IMR-90 (cell line): ENCODE measurements at regions not wholly inside any gene's neighbourhood (a gene's known extent, or its start where the extent isn't known, plus 50 kb on each side); places are given as distances from the start of the nearest gene placed in this dataset.

Source experiments
- ATAC-seq: fragments of 200-7000 bp; cut with Tn5 transposase; 2 replicates; pipeline ENCODE4 v1.9.1; 2020; ENCODE audit warnings: low read depth, mild to moderate bottlenecking, moderate library complexity
- BruUV-seq: library from RNA; stranded (reverse); fragments of 400-500 nt; replicated peaks from 2 replicates; lab custom pipeline; 2021; lab: Mats Ljungman, UMichigan
- CTCF ChIA-PET: fragments of 300-600 bp; formaldehyde crosslinking; extraction: SDS; loops from one replicate; lab custom pipeline; 2021; ENCODE audit warnings: antibody characterized with exemption; lab: Yijun Ruan, JAX
- POLR2A ChIA-PET: fragments of 300-600 bp; sonication (Branson Sonifier 250); formaldehyde crosslinking; loops from one replicate; lab custom pipeline; 2022; ENCODE audit warnings: antibody characterized with exemption; ENCODE audit not compliant: unreplicated experiment; lab: Charles Lee
- DNase-seq: peaks from one replicate; pipeline ENCODE4 v3.0.0; 2013
- H2AFZ ChIP-seq: replicated peaks from 2 replicates; pipeline ENCODE3; 2013; ENCODE audit warnings: low read length, mild to moderate bottlenecking; ENCODE audit not compliant: poor library complexity
- H2AK5ac ChIP-seq: 2 replicates; pipeline ENCODE4 v1.6.1; 2013; ENCODE audit warnings: low read depth, low read length, inconsistent platforms
- H2AK9ac ChIP-seq: replicated peaks from 2 replicates; pipeline ENCODE3; 2013; ENCODE audit warnings: mild to moderate bottlenecking, low read depth, low read length, moderate library complexity; ENCODE audit not compliant: poor library complexity
- H2BK120ac ChIP-seq: 2 replicates; pipeline ENCODE4 v1.6.1; 2013; ENCODE audit warnings: low read depth, low read length, inconsistent platforms
- H2BK15ac ChIP-seq: 3 replicates; pipeline ENCODE4 v1.6.1; 2013; ENCODE audit warnings: low read depth, low read length, inconsistent platforms
- H2BK20ac ChIP-seq: 2 replicates; pipeline ENCODE4 v1.6.1; 2013; ENCODE audit warnings: low read depth, mild to moderate bottlenecking, inconsistent platforms, low read length, moderate library complexity
- H2BK5ac ChIP-seq: 2 replicates; pipeline ENCODE4 v1.6.1; 2013; ENCODE audit warnings: mild to moderate bottlenecking, low read depth, low read length, inconsistent platforms; ENCODE audit not compliant: poor library complexity, severe bottlenecking
- H3K14ac ChIP-seq: replicated peaks from 2 replicates; pipeline ENCODE4 v1.6.1; 2013; ENCODE audit warnings: low read depth, low read length, inconsistent platforms
- H3K18ac ChIP-seq: 2 replicates; pipeline ENCODE4 v1.6.1; 2013; ENCODE audit warnings: low read depth, low read length, control low read depth
- H3K23ac ChIP-seq: 2 replicates; pipeline ENCODE4 v1.6.1; 2013; ENCODE audit warnings: low read depth, low read length, inconsistent platforms
- H3K27ac ChIP-seq: 2 replicates; pipeline ENCODE4 v1.5.1; 2013; ENCODE audit warnings: mild to moderate bottlenecking, control low read depth, low read length; ENCODE audit not compliant: insufficient read depth
- H3K27me3 ChIP-seq: 2 replicates; pipeline ENCODE4 v1.6.1; 2013; ENCODE audit warnings: low read length; ENCODE audit not compliant: control insufficient read depth, insufficient read depth
- H3K36me3 ChIP-seq: 2 replicates; pipeline ENCODE4 v1.6.1; 2013; ENCODE audit warnings: low read length, mixed read lengths; ENCODE audit not compliant: control insufficient read depth, insufficient read depth
- H3K4ac ChIP-seq: 2 replicates; pipeline ENCODE4 v1.6.1; 2013; ENCODE audit warnings: low read depth, low read length, inconsistent platforms
- H3K4me1 ChIP-seq: 2 replicates; pipeline ENCODE4 v1.6.1; 2013; ENCODE audit warnings: low read length, mixed read lengths; ENCODE audit not compliant: control insufficient read depth, insufficient read depth
- H3K4me2 ChIP-seq: 2 replicates; pipeline ENCODE4 v1.6.1; 2013; ENCODE audit warnings: low read depth, mild to moderate bottlenecking, control low read depth, low read length, moderate library complexity
- H3K4me3 ChIP-seq: 2 replicates; pipeline ENCODE4 v1.5.1; 2013; ENCODE audit warnings: low read depth, mild to moderate bottlenecking, control low read depth, low read length, moderate library complexity; ENCODE audit not compliant: insufficient read depth
- H3K56ac ChIP-seq: 2 replicates; pipeline ENCODE4 v1.6.1; 2013; ENCODE audit warnings: low read length, inconsistent platforms; ENCODE audit not compliant: insufficient read depth; ENCODE audit errors: extremely low read depth
- H3K79me1 ChIP-seq, 2 experiments: 2 replicates each; pipeline ENCODE4 v1.6.1; 2013; ENCODE audit warnings: low read length in 2 of 2, inconsistent platforms in 1 of 2, low read depth in 1 of 2
- H3K9ac ChIP-seq: 2 replicates; pipeline ENCODE4 v1.6.1; 2013; ENCODE audit warnings: low read depth, low read length, control low read depth
- H3K9me1 ChIP-seq: 2 replicates; pipeline ENCODE4 v1.6.1; 2013; ENCODE audit warnings: low read length, inconsistent platforms; ENCODE audit not compliant: insufficient read depth
- H3K9me3 ChIP-seq: 2 replicates; pipeline ENCODE4 v1.6.1; 2013; ENCODE audit warnings: low read length; ENCODE audit not compliant: control insufficient read depth, insufficient read depth
- H4K20me1 ChIP-seq: 2 replicates; pipeline ENCODE4 v1.6.1; 2013; ENCODE audit warnings: low read length, inconsistent platforms; ENCODE audit not compliant: insufficient read depth
- H4K5ac ChIP-seq: 2 replicates; pipeline ENCODE4 v1.6.1; 2013; ENCODE audit warnings: mild to moderate bottlenecking, low read depth, low read length, control low read depth
- H4K8ac ChIP-seq, 2 experiments: 2 replicates each; pipeline ENCODE4 v1.6.1; 2013; ENCODE audit warnings: low read depth in 2 of 2, low read length in 2 of 2, control low read depth in 1 of 2, inconsistent platforms in 1 of 2
- H4K91ac ChIP-seq: 2 replicates; pipeline ENCODE4 v1.6.1; 2013; ENCODE audit warnings: low read depth, low read length, inconsistent platforms; ENCODE audit not compliant: insufficient read depth
- BHLHE40 ChIP-seq: fragments of 150-350 bp; IDR thresholded peaks from 2 replicates; pipeline ENCODE4 v1.6.1; 2016; ENCODE audit warnings: mild to moderate bottlenecking, low read depth, low read length
- CEBPB ChIP-seq: IDR thresholded peaks from 2 replicates; pipeline ENCODE4 v1.6.1; 2012; ENCODE audit warnings: low read depth, low read length, improper control_type of control experiment
- CHD1 ChIP-seq: IDR thresholded peaks from 2 replicates; pipeline ENCODE4 v1.6.1; 2012; ENCODE audit warnings: low read depth, low read length, improper control_type of control experiment
- FOS ChIP-seq: fragments of 150-350 bp; IDR thresholded peaks from 2 replicates; pipeline ENCODE4 v1.6.1; 2016; ENCODE audit warnings: low read depth, low read length
- MAFK ChIP-seq: IDR thresholded peaks from 2 replicates; pipeline ENCODE4 v1.6.1; 2012; ENCODE audit warnings: low read depth, low read length, improper control_type of control experiment
- MAZ ChIP-seq: IDR thresholded peaks from 2 replicates; pipeline ENCODE4 v1.6.1; 2012; ENCODE audit warnings: low read depth, mild to moderate bottlenecking, low read length, improper control_type of control experiment, moderate library complexity, borderline replicate concordance
- MXI1 ChIP-seq: IDR thresholded peaks from 2 replicates; pipeline ENCODE4 v1.6.1; 2012; ENCODE audit warnings: low read depth, mild to moderate bottlenecking, low read length, moderate library complexity, borderline replicate concordance
- NFE2L2 ChIP-seq: fragments of 150-350 bp; IDR thresholded peaks from 2 replicates; pipeline ENCODE4 v1.6.1; 2016; ENCODE audit warnings: low read depth, mild to moderate bottlenecking, low read length
- POLR2A ChIP-seq: IDR thresholded peaks from 2 replicates; pipeline ENCODE4 v1.6.1; 2012; ENCODE audit warnings: mild to moderate bottlenecking, low read depth, low read length
- RCOR1 ChIP-seq: IDR thresholded peaks from 2 replicates; pipeline ENCODE4 v1.6.1; 2012; ENCODE audit warnings: mild to moderate bottlenecking, low read length, improper control_type of control experiment; ENCODE audit not compliant: insufficient replicate concordance
- RFX5 ChIP-seq: IDR thresholded peaks from 2 replicates; pipeline ENCODE4 v1.8.0; 2012; ENCODE audit warnings: low read depth, mild to moderate bottlenecking, low read length, moderate library complexity
- SMC3 ChIP-seq: fragments of 150-350 bp; IDR thresholded peaks from 2 replicates; pipeline ENCODE4 v1.6.1; 2016; ENCODE audit warnings: low read depth, mild to moderate bottlenecking, antibody characterized with exemption, low read length, moderate library complexity
- USF2 ChIP-seq: fragments of 150-350 bp; IDR thresholded peaks from 2 replicates; pipeline ENCODE4 v1.6.1; 2017; ENCODE audit warnings: mild to moderate bottlenecking, antibody characterized with exemption, low read length, low read depth
- WGBS, 2 experiments: methylation state at CpG; one replicate each; pipeline versions ENCODE4 v1.1.5 to v1.1.7; 2013; ENCODE audit warnings: missing lambda C conversion rate in 2 of 2; ENCODE audit not compliant: insufficient read length in 1 of 2; ENCODE audit errors: extremely low coverage in 2 of 2; 5-methylcytosine and 5-hydroxymethylcytosine counted together
- dilution Hi-C: fragments of 300-500 bp; cut with HindIII; formaldehyde crosslinking; loops from one replicate; pipeline ENCODE4 v1.14.3; 2018; ENCODE audit warnings: low sequenced_read_pairs; ENCODE audit not compliant: unreplicated experiment
- in situ Hi-C: fragments of 300-500 bp; cut with MboI; formaldehyde crosslinking; loops from 3 replicates; pipeline ENCODE4 v1.14.3; 2019; ENCODE audit warnings: low sequenced_read_pairs, inconsistent platforms, mixed read lengths
- intact Hi-C: fragments of 100-400 bp; cut with micrococcal nuclease; formaldehyde crosslinking; loops from 2 replicates; pipeline ENCODE4 v1.10.0; 2022
- TF ChIP-seq, protein P1 (sequence below): conservative IDR thresholded peaks from 2 replicates; pipeline ENCODE4 v1.5.1; 2012; ENCODE audit warnings: mild to moderate bottlenecking, low read depth, low read length, improper control_type of control experiment
- TF ChIP-seq, protein P2 (sequence below): fragments of 150-350 bp; IDR thresholded peaks from 2 replicates; pipeline ENCODE4 v1.6.1; 2016; ENCODE audit warnings: low read depth, mild to moderate bottlenecking, low read length, moderate library complexity, borderline replicate concordance

DNA sequence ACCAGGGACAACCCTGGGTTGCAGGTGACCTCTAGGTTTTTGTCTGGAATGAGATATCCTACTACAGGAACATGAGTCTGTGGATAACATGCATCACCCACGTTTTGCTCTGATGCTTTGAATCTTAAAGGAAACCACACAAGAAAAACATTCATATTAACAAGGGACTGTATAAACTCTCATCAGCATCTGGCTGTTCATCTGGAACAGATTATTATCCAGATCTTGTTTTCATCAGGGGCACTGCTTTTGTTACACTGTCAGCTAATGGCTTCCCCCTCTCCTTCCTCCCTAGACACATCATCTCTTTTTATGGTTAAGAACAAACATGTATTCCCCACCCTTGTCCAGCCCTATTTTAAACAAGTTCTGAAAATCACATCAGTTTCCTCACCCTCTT lies 1095.7 kb downstream of the AACS start:
- H2AK9ac ChIP-seq, result no peak overlapping the region
- H4K91ac ChIP-seq, result no peak overlapping the region
- intact Hi-C loops (no loop called here), dilution Hi-C loops (no loop called here), in situ Hi-C loops (no loop called here)
- H4K5ac ChIP-seq, result no peak overlapping the region
- no peak overlapping the region for H2BK15ac ChIP-seq
- BruUV-seq, result no TSS peak
- no peak overlapping the region for H3K14ac ChIP-seq
- CTCF ChIA-PET, result no interaction called here
- no peak overlapping the region for H3K56ac ChIP-seq
- ATAC-seq, result no peak
- no peak overlapping the region for H3K4me3 ChIP-seq
- WGBS, 2 experiments, result 0% methylated on average over 1 of the region's 1 CpG; no CpG with 5 or more reads in 1 of the 2 experiments
- H2BK120ac ChIP-seq, result no peak overlapping the region
- H4K20me1 ChIP-seq, result no peaks in the 10 kb centered on the region
- H3K27ac ChIP-seq, result no peak overlapping the region
- H3K18ac ChIP-seq, result no peak overlapping the region
- POLR2A ChIA-PET, result no interaction called here
- no peaks in the 10 kb centered on the region for H3K79me1 ChIP-seq
- no peak overlapping the region for H3K23ac ChIP-seq
- no peak overlapping the region for H4K8ac ChIP-seq
- no peak overlapping the region for H3K4me2 ChIP-seq
- no peaks in the 10 kb centered on the region for H3K27me3 ChIP-seq
- no peaks in the 10 kb centered on the region for H3K4me1 ChIP-seq
- no peak overlapping the region for H2AFZ ChIP-seq
- H3K4ac ChIP-seq, result no peak overlapping the region
- H3K9me3 ChIP-seq, result peaks cover 32% of the 10 kb centered on the region
- H2BK5ac ChIP-seq, result no peak overlapping the region
- no peak for TF ChIP-seq MAFK
- no peak for TF ChIP-seq BHLHE40
- TF ChIP-seq CEBPB, result no peak
- TF ChIP-seq, protein P1, sequence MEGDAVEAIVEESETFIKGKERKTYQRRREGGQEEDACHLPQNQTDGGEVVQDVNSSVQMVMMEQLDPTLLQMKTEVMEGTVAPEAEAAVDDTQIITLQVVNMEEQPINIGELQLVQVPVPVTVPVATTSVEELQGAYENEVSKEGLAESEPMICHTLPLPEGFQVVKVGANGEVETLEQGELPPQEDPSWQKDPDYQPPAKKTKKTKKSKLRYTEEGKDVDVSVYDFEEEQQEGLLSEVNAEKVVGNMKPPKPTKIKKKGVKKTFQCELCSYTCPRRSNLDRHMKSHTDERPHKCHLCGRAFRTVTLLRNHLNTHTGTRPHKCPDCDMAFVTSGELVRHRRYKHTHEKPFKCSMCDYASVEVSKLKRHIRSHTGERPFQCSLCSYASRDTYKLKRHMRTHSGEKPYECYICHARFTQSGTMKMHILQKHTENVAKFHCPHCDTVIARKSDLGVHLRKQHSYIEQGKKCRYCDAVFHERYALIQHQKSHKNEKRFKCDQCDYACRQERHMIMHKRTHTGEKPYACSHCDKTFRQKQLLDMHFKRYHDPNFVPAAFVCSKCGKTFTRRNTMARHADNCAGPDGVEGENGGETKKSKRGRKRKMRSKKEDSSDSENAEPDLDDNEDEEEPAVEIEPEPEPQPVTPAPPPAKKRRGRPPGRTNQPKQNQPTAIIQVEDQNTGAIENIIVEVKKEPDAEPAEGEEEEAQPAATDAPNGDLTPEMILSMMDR, result no peak
- no peak for TF ChIP-seq MAZ
- TF ChIP-seq SMC3, result no peak
- TF ChIP-seq MXI1, result no peak
- no peak for TF ChIP-seq FOS
- no peak for TF ChIP-seq USF2
- no peak for TF ChIP-seq RCOR1
- no peak for TF ChIP-seq RFX5
- no peak for TF ChIP-seq CHD1
- TF ChIP-seq, protein P2, sequence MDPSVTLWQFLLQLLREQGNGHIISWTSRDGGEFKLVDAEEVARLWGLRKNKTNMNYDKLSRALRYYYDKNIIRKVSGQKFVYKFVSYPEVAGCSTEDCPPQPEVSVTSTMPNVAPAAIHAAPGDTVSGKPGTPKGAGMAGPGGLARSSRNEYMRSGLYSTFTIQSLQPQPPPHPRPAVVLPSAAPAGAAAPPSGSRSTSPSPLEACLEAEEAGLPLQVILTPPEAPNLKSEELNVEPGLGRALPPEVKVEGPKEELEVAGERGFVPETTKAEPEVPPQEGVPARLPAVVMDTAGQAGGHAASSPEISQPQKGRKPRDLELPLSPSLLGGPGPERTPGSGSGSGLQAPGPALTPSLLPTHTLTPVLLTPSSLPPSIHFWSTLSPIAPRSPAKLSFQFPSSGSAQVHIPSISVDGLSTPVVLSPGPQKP, result no peak
- TF ChIP-seq NFE2L2, result no peak
- TF ChIP-seq POLR2A, result no peak
- H3K36me3 ChIP-seq, result no peaks in the 10 kb centered on the region
- DNase-seq, result no peak
- H3K9ac ChIP-seq, result no peak overlapping the region
- no peak overlapping the region for H2AK5ac ChIP-seq
- H2BK20ac ChIP-seq, result no peak overlapping the region
- H3K9me1 ChIP-seq, result no peaks in the 10 kb centered on the region
